ENCODE measurements at regions not wholly inside any gene's neighbourhood (a gene's known extent, or its start where the extent isn't known, plus 50 kb on each side); places are given as distances from the start of the nearest gene placed in this dataset.

DNA sequence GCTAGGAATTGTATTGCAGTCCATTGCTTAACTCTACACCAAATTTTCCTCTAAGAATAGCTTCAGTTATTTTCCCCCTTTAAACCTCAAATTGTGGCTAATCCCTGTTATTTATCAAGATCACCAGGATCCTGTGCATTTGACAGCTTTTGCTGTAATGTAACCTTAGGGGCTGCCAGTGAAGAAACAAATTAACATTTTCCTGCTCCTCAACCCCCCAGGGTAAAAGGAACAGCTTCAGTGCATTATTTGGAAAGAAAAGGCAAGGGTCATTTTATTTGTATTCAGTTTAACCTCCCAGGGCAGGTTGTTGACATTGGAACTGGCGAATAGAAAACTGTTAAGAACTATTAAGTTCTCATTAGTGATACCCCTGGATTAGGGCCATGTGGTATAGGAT is 57.0 kb downstream of the PCDH20 start:
- no peak for FAIRE-seq
- no peaks in the 10 kb centered on the region for H3K9me3 ChIP-seq
- H3K27me3 ChIP-seq, result no peaks in the 10 kb centered on the region
- DNase-seq, result no peak
- no peak overlapping the region for H3K4me3 ChIP-seq
- ATAC-seq, result no peak
- no peaks in the 10 kb centered on the region for H3K4me1 ChIP-seq
- intact Hi-C loops (cut with DNase I), result no loop called here
- WGBS, 2 donors, result 11 to 22% methylated on average over 1 of the region's 1 CpG
- H3K27ac ChIP-seq, result no peak overlapping the region
- no peaks in the 10 kb centered on the region for H3K36me3 ChIP-seq
- TF ChIP-seq, protein P1, sequence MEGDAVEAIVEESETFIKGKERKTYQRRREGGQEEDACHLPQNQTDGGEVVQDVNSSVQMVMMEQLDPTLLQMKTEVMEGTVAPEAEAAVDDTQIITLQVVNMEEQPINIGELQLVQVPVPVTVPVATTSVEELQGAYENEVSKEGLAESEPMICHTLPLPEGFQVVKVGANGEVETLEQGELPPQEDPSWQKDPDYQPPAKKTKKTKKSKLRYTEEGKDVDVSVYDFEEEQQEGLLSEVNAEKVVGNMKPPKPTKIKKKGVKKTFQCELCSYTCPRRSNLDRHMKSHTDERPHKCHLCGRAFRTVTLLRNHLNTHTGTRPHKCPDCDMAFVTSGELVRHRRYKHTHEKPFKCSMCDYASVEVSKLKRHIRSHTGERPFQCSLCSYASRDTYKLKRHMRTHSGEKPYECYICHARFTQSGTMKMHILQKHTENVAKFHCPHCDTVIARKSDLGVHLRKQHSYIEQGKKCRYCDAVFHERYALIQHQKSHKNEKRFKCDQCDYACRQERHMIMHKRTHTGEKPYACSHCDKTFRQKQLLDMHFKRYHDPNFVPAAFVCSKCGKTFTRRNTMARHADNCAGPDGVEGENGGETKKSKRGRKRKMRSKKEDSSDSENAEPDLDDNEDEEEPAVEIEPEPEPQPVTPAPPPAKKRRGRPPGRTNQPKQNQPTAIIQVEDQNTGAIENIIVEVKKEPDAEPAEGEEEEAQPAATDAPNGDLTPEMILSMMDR (IDR thresholded peaks at IDR 0.05), result no peak

DNA sequence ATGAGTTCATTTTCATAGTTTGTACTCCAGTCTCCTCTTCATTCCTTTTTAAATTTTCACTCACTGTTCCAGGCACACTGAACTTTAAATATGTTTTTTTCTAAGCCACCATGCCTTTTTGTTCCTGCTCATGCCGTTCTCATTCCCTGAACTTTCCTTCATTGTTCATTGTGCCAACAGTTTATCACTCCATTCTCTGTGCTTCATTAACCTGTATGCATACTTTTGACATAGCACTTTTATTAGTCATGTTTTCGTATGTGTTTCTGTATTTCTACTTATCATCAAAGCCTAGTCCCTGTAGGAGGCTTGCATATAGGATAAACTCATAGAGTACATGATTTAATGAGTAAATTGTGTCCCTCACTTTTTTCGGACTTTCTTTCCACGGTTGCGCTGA is 65.3 kb downstream of the PCDH20 start:
- TF ChIP-seq, protein P1 (IDR thresholded peaks at IDR 0.05), result no peak
- no peaks in the 10 kb centered on the region for H3K27me3 ChIP-seq
- no peaks in the 10 kb centered on the region for H3K36me3 ChIP-seq
- no peak for ATAC-seq
- intact Hi-C loops (cut with DNase I), result no loop called here
- no peaks in the 10 kb centered on the region for H3K4me1 ChIP-seq
- no peaks in the 10 kb centered on the region for H3K9me3 ChIP-seq
- FAIRE-seq, result no peak
- H3K4me3 ChIP-seq, result no peak overlapping the region
- WGBS, 2 donors, result 64 to 75% methylated on average over 5 of the region's 5 CpGs
- H3K27ac ChIP-seq, result no peak overlapping the region
- no peak for DNase-seq

DNA sequence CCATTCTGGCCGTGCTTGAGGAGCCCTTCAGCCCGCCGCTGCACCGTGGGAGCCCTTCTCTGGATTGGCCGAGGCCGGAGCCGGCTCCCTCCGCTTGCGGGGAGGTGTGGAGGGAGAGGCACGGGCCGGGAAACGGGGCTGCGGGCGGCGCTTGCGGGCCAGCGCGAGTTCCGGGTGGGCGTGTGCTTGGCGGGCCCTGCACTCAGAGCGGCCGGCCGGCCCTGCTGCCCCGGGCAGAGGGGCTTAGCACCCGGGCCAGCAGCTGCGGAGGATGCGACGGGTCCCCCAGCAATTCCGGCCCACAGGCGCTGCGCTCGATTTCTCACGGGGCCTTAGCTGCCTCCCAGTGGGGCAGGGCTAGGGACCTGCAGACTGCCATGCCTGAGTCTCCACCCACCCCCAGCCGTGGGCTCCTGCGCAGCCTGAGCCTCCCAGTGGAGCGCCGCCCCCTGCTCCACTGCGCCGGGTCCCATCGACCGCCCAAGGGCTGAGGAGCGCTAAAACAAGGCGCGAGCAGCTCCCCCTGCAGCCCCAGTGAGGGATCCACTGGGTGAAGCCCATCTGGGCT is 76.5 kb downstream of the PCDH20 start:
- Histone ChIP-seq H3K4me3 (no peak overlapping the region), H3K36me3 (no peaks in the 10 kb centered on the region), H3K27me3 (no peaks in the 10 kb centered on the region), H3K9me3 (no peaks in the 10 kb centered on the region), H3K4me1 (no peaks in the 10 kb centered on the region), H3K27ac (no peak overlapping the region)
- intact Hi-C loops (cut with DNase I), result no loop called here
- DNase-seq, result peak in 2 of 6 donors; percentile 48 to 58
- WGBS, 2 donors, result 76 to 84% methylated on average over 45 of the region's 45 CpGs
- TF ChIP-seq, protein P1 (IDR thresholded peaks at IDR 0.05), result no peak
- peak in 1 of 4 donors; percentile 55 for ATAC-seq
- no peak for FAIRE-seq

DNA sequence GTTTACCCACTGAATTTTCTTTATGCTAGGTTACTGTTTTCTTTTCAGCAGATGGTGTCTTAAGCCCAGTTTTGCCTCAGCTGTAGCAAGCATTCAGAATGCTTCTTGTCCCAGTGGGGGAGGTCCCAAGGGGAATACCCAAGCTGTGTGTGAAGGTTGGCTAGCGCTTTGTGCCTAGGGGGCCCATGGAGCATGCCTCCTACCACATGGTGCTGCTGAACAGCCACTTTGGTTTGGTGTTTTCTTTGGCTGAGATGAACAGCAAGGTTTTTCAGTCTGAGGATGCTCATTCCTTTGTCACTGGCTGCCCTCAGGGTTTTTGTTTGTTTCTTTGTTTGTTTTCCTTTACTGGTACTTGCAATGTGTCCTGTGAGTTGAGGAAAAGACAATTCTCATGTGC is 99.0 kb downstream of the PCDH20 start:
- intact Hi-C loops (cut with DNase I), result no loop called here
- FAIRE-seq, result no peak
- TF ChIP-seq, protein P1 (IDR thresholded peaks at IDR 0.05), result no peak

DNA sequence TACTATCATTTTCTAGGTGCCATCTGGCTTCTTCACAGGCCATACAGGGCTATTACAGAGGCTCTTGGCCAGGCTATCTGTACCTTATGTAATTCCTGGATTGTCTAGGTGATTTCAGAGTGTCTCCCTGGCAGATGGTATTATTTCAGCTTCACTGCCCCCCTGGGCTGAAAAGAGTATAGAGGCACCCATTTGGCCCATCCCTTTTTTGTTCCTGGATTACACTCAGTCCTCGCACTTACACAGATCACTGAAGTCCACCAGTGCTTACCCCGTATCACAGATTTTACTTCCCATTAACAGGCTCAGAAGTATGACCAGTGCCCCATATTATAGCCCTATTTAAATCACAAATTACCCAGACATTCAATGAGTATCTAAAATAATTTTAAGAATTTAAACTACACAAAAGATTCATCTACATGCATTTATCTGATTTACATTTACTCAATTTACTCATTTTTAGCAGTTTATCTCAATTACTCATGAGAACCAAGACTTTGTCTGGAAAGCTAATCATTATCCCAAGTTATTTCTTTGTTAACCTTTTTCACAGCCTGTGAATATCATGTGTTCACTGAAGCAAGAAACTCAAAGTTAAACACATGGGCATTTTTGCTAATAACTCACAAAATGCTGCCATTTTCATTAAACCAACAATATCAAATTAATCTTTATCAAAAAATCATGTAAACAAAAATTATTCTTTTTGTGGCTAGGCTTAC is 121.0 kb downstream of the PCDH20 start:
- Histone ChIP-seq H3K27ac (no peak overlapping the region), H3K36me3 (no peaks in the 10 kb centered on the region), H3K4me3 (no peak overlapping the region), H3K4me1 (no peaks in the 10 kb centered on the region), H3K9me3 (no peaks in the 10 kb centered on the region), H3K27me3 (no peaks in the 10 kb centered on the region)
- TF ChIP-seq, protein P1 (IDR thresholded peaks at IDR 0.05), result no peak
- ATAC-seq, result peak in 2 of 4 donors; percentile 30 to 55
- FAIRE-seq, result no peak
- 80 to 87% methylated on average over 2 of the region's 2 CpGs for WGBS, 2 donors
- DNase-seq, result no peak
- intact Hi-C loops (cut with DNase I), result no loop called here

More for the DNA sequence above, 99.0 kb downstream of the PCDH20 start:
- H3K4me1 ChIP-seq, result no peaks in the 10 kb centered on the region
- DNase-seq (no peak), ATAC-seq (no peak)
- H3K27ac ChIP-seq, result no peak overlapping the region
- H3K9me3 ChIP-seq, result no peaks in the 10 kb centered on the region
- WGBS, 2 donors, result 79 to 90% methylated on average over 1 of the region's 1 CpG
- H3K36me3 ChIP-seq, result no peaks in the 10 kb centered on the region
- H3K27me3 ChIP-seq, result no peaks in the 10 kb centered on the region
- H3K4me3 ChIP-seq, result no peak overlapping the region
